HG02870 (cell line): ENCODE measurements at regions not wholly inside any gene's neighbourhood (a gene's known extent, or its start where the extent isn't known, plus 50 kb on each side); places are given as distances from the start of the nearest gene placed in this dataset.
A peak's percentile ranks its signal among the peaks of the same experiment; 100 is the strongest.
"Not testable (repeated sequence)": the region's sequence is repeated elsewhere in the genome, so short reads cannot be mapped to it uniquely, and the experiment has no call there.

Experiments used
- ATAC-seq: cut with Tn5 transposase; IDR thresholded peaks from one replicate; pipeline ENCODE4 v1.9.1; 2021; ENCODE audit warnings: mild to moderate bottlenecking, moderate library complexity; ENCODE audit not compliant: unreplicated experiment

GRCh38 chr5:158456241-158456640, 597.3 kb upstream of the CLINT1 start:
- ATAC-seq, result no peak

- no peak for ATAC-seq
Measured at GRCh38 chr5:158451993-158452672, 593.2 kb upstream of the CLINT1 start.

- ATAC-seq, result no peak
Measured at GRCh38 chr5:158451203-158451992, 592.5 kb upstream of the CLINT1 start.

- ATAC-seq, result no peak
Measured at GRCh38 chr5:158450751-158451171, 591.8 kb upstream of the CLINT1 start.

GRCh38 chr5:158446761-158447160, 587.8 kb upstream of the CLINT1 start:
- not testable (repeated sequence) for ATAC-seq

- ATAC-seq, result not testable (repeated sequence)
Measured at GRCh38 chr5:158439204-158439603, 580.3 kb upstream of the CLINT1 start.

- ATAC-seq, result no peak
Measured at GRCh38 chr5:158436271-158437065, 577.5 kb upstream of the CLINT1 start.

- peak; percentile 67 for ATAC-seq
Measured at GRCh38 chr5:158435161-158435616, 576.2 kb upstream of the CLINT1 start.

- no peak for ATAC-seq
Measured at GRCh38 chr5:158434749-158435148, 575.8 kb upstream of the CLINT1 start.

- ATAC-seq, result no peak
Measured at GRCh38 chr5:158433634-158434033, 574.7 kb upstream of the CLINT1 start.

GRCh38 chr5:158431369-158432029, 572.6 kb upstream of the CLINT1 start:
- no peak for ATAC-seq

GRCh38 chr5:158430798-158431167, 571.8 kb upstream of the CLINT1 start:
- ATAC-seq, result no peak

- no peak for ATAC-seq
Measured at GRCh38 chr5:158430166-158430797, 571.3 kb upstream of the CLINT1 start.

- ATAC-seq, result no peak
Measured at GRCh38 chr5:158429564-158429963, 570.6 kb upstream of the CLINT1 start.

- ATAC-seq, result no peak
Measured at GRCh38 chr5:158423623-158424200, 564.8 kb upstream of the CLINT1 start.

- no peak for ATAC-seq
Measured at GRCh38 chr5:158422653-158423515, 563.9 kb upstream of the CLINT1 start.

GRCh38 chr5:158421319-158421718, 562.4 kb upstream of the CLINT1 start:
- no peak for ATAC-seq

GRCh38 chr5:158419186-158419585, 560.2 kb upstream of the CLINT1 start:
- ATAC-seq, result no peak

GRCh38 chr5:158414780-158415179, 555.8 kb upstream of the CLINT1 start:
- no peak for ATAC-seq
